ENCODE measurements at regions not wholly inside any gene's neighbourhood (a gene's known extent, or its start where the extent isn't known, plus 50 kb on each side); places are given as distances from the start of the nearest gene placed in this dataset.
A peak's percentile ranks its signal among the peaks of the same experiment; 100 is the strongest.

GRCh38 chr1:39144924-39145323 is 59.6 kb upstream of the MACF1 start:
- H3K4me3 Mint-ChIP-seq, result peak overlapping the region; percentile 11; the same call in 1 of the 2 replicates

GRCh38 chr1:39145331-39145965 is 59.0 kb upstream of the MACF1 start:
- TF ChIP-seq CTCF (IDR thresholded peaks at IDR 0.05), result no peak
- Mint-ChIP-seq H3K9me3 (no peaks in the 10 kb centered on the region), H3K27ac (peak overlapping the region; percentile 24), H3K36me3 (ENCODE audit: low read depth) (peaks cover 4% of the 10 kb centered on the region; the same call in 1 of the 2 replicates), H3K27me3 (ENCODE audit: insufficient read depth) (no peaks in the 10 kb centered on the region; the same call in 1 of the 2 replicates), H3K4me1 (ENCODE audit: low read depth) (peaks cover 76% of the 10 kb centered on the region), H3K4me3 (peak overlapping the region; percentile 2; the same call in 1 of the 2 replicates)
- no peak for DNase-seq

More at GRCh38 chr1:39144924-39145323, 59.6 kb upstream of the MACF1 start:
- Mint-ChIP-seq H3K4me1 (ENCODE audit: low read depth) (peaks cover 79% of the 10 kb centered on the region), H3K27ac (peak overlapping the region; percentile 24), H3K36me3 (ENCODE audit: low read depth) (peaks cover 4% of the 10 kb centered on the region; the same call in 1 of the 2 replicates), H3K9me3 (no peaks in the 10 kb centered on the region), H3K27me3 (ENCODE audit: insufficient read depth) (no peaks in the 10 kb centered on the region; the same call in 1 of the 2 replicates)
- no peak for TF ChIP-seq CTCF (IDR thresholded peaks at IDR 0.05)
- no peak for DNase-seq

GRCh38 chr1:39146681-39147080 is 57.8 kb upstream of the MACF1 start:
- Mint-ChIP-seq H3K4me1 (ENCODE audit: low read depth) (peaks cover 79% of the 10 kb centered on the region), H3K36me3 (ENCODE audit: low read depth) (peaks cover 4% of the 10 kb centered on the region; the same call in 1 of the 2 replicates), H3K9me3 (no peaks in the 10 kb centered on the region), H3K27me3 (ENCODE audit: insufficient read depth) (no peaks in the 10 kb centered on the region; the same call in 1 of the 2 replicates), H3K4me3 (no peak overlapping the region), H3K27ac (no peak overlapping the region)
- TF ChIP-seq CTCF (IDR thresholded peaks at IDR 0.05), result no peak
- DNase-seq, result no peak

- H3K27me3 Mint-ChIP-seq (ENCODE audit: insufficient read depth), result no peaks in the 10 kb centered on the region; the same call in 1 of the 2 replicates
- TF ChIP-seq CTCF (IDR thresholded peaks at IDR 0.05), result no peak
- H3K4me1 Mint-ChIP-seq (ENCODE audit: low read depth), result peaks cover 77% of the 10 kb centered on the region
- H3K27ac Mint-ChIP-seq, result peak overlapping the region; percentile 55
- H3K4me3 Mint-ChIP-seq, result no peak overlapping the region
- H3K36me3 Mint-ChIP-seq (ENCODE audit: low read depth), result peaks cover 4% of the 10 kb centered on the region; the same call in 1 of the 2 replicates
- DNase-seq, result no peak
- H3K9me3 Mint-ChIP-seq, result no peaks in the 10 kb centered on the region
Measured at GRCh38 chr1:39147099-39148025, 57.1 kb upstream of the MACF1 start.

GRCh38 chr1:39148942-39149341 is 55.6 kb upstream of the MACF1 start:
- Mint-ChIP-seq H3K36me3 (ENCODE audit: low read depth) (peaks cover 4% of the 10 kb centered on the region; the same call in 1 of the 2 replicates), H3K27ac (peak overlapping the region; percentile 65; the same call in 1 of the 2 replicates), H3K9me3 (no peaks in the 10 kb centered on the region), H3K4me3 (peak overlapping the region; percentile 55; the same call in 1 of the 2 replicates), H3K27me3 (ENCODE audit: insufficient read depth) (no peaks in the 10 kb centered on the region; the same call in 1 of the 2 replicates), H3K4me1 (ENCODE audit: low read depth) (peaks cover 79% of the 10 kb centered on the region)
- TF ChIP-seq CTCF (IDR thresholded peaks at IDR 0.05), result no peak
- DNase-seq, result no peak

Measured in HFFc6 (cell line).